ENCODE measurements at regions not wholly inside any gene's neighbourhood (a gene's known extent, or its start where the extent isn't known, plus 50 kb on each side); places are given as distances from the start of the nearest gene placed in this dataset.

DNA sequence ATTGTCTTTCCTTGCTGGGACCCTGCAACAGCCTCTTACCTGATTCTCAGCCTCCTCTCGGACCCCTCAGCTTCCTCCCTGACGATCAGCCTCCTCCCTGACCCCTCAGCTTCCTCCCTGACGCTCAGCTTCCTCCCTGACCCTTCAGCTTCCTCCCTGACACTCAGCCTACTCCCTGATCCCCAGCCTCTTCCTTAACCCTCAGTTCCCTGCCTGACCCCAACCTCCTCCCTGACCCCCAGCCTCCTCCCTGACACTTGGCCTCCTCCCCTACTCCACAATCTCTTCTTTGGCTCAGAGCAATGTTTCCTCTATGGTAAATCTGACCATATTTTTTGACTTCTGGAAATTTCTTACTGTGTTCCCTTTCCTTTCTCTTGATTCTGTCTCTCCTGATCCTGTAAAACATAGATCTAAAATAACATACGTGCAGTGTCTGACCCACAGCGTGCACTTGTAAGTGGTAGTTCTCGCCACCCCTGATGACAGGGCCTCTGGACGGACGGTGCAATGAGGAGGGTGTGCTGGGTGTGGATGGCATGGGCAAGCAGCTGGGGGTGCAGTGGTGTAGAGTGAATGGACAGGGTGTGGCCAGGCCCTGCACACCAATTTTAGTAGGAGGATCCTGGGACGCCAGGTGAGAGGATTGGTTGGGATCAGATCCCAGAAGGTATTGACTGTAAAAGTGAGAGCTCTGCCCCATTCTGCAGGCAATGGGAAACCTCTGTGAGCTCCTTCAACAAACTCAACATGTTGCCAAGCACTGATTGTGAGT, 264.1 kb downstream of the FOXD2 start:
- DNase-seq (ENCODE audit: low read depth in 2 of 2): no peak

DNA sequence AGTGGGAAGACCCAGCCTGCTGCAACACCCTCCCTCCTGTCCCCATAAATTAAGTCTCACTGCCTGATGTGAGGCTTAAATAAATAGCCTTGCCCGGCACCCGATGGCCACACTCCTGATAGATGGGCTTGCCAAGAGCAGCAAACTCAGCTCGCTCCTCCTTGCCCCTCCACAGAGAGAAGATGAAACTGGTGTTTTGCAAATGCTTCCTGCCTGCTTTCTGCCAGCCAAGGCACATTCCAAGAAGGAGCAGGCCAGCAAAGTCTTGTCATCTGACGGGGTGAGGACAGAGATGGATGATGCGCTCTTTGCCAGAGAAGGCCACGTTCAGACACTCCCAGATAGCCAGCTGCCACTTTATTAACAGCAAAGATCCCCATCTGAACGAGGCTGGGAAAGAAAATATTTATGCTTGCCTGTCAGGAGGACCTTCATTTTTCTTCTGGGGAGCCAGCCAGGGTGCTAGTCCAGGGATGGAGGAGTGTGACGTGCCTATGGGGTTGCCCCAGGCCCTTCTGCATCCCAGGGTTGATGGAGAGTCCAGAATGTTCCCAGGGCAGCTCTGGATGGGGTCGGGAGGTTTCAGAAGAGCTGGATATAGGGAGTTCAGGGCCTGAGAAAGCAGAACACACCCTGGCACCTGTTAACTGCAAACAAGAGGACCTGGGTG, 265.4 kb downstream of the FOXD2 start:
- DNase-seq (ENCODE audit: low read depth in 2 of 2): no peak

DNA sequence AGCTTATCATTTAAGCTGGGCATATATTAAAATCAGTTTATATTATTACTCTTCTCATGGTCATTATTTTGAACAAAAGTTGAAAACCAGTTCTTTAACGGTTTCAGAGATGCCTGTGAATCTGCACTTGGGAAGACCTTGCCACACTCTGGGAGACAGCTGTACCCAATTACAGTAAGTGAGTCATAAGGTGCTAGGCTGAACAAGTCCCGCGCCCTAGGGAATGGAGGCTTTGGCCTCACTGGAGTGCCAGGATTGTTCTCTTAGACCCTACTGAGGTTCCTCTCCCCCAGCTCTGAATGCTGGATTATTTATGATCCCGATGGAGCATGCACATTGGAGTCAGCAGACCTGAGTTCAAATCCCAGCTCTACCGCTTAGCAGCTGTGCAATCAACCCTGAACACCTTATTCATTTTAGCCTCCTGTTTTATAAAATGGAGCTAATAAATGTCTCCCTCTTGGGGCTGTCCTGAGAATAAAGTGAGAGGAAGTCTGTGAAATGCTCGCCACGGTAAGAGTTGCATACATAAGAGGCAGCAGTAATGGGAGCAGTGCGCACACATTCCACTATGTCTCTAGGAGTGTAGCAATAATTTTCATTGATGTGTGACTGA, 266.2 kb downstream of the FOXD2 start:
- DNase-seq (ENCODE audit: low read depth in 2 of 2): no peak

DNA sequence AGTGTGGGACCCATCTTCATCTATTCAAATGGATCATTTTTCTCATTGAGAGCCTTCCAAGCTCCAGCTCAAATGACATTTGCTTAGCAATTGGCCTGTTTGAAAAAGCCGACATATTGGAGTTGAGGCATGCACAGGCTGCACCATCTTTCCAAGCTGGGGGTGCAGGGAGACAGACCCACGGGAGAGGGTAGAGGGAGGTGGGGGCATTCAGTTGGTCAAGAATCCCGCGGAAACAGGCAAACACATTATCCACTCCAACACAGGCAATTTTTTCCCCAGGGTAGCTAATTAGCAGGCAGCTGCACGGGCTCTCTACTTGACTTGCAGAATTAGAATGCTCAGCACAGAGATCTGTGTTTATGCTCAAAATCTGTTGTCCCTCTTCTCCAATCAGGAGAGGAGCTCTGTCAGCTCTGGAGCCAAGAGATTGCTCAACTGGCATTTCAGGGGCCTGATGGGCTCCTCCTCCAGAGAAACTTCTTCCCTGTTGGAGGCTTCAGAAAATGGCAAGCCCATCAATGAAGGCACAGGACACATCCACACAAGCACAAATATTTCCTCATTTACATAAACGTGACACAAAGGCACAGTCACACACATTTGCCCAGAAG, 267.8 kb downstream of the FOXD2 start:
- no peak for DNase-seq (ENCODE audit: low read depth in 2 of 2)

DNA sequence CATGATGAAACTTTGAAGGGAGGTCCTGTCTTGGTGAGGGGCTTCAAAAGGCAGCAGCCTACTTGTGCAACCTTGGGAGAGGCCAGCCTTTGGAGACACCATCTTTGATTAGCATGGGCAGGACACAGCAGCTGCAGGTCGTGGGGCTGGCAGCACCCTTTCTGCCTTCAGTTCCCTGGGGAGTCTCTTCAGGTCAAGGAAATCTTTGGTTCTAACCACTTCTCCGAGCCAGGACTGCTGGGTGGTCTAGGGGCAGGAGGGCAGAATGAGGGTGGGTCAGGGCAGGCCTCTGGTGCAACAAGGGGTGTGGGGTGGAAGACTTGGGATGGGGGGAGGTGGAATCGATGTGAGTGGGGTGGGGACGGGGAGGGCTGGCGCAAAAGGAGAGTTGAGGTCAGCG, 269.7 kb downstream of the FOXD2 start:
- DNase-seq (ENCODE audit: low read depth in 2 of 2): no peak

DNA sequence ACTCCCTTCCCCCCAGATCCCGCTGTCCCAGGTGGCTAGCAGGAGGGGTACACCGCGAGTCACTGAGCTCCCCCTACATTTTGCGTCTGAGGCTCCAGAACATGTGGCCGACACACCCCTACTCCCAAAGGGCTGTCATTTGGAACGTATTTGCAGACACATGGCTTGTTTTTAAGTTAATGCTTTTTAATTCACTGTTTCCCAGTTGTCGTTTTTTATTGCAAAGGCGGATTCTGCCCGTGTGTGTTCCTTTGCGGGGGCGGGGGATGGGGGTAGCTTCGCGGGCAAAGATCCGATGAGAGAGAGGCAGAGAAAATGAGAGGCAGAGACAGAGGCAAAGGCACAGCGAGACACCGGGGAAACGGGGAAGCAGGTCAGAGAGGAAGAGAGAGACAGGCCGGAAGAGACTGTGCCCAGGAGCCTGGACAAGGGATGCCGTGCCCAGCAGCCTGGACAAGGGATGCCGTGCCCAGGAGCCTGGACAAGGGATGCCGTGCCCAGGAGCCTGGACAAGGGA, 270.2 kb downstream of the FOXD2 start:
- DNase-seq (ENCODE audit: low read depth in 2 of 2): no peak

DNA sequence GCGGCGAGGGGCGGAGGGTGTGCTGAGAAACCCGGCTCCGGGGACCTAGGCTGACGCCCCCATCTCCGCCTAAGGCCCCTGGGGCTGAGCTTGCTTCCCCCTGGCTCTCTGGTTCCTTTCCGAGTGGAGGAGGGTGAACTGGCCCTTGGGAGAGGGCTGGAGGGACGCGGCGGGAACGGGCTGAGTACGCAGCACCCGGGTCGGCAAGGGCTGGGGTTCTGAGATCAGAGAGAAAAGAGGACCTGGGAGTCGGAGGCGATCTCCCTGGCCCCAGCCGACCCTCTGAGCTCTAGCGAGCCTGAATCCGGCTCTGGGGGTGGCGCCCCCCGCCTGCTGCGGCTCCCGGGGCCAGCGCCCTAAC, 270.8 kb downstream of the FOXD2 start:
- DNase-seq (ENCODE audit: low read depth in 2 of 2): no peak

DNA sequence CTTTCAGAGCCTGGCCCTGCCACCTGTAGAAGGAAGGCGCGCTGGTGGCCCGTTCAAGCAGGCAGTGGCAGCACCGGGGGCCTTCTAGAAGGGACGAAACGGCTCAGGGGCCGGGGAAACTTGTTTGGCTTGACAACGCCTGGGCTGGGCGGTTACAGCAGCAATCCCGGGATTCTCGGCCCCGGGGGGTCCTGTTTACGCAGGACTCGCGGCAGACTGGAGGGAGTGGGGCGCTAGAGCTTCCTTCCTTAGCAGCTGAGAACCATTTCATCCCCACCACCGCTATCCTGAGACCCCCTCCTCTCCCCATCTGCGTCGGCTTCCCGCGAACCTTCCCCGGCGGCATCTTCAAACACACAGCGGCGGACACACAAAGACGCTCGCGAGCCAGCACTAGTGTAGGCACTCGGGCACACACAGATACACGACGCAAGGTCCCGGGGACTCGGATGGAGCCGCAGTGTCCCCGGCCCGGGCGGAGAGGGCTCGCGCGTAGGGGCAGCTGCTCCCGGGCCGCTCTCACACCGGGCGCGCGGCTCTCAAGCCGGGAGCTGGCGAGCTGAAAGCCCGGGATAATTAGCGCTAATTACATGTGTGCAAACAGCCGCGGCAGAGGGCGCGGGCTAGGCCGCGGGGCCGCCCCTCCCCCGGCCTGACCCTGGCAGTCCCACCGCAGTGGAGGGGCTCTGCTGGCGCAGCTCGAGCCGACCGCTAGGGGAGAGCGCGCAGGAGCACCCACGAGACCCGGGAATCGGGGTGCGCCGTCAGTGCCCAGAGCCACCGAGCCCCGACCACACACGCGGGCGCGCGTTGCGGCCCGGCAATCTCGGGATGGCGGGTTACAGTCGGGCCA, 271.4 kb downstream of the FOXD2 start:
- DNase-seq (ENCODE audit: low read depth in 2 of 2): no peak

DNA sequence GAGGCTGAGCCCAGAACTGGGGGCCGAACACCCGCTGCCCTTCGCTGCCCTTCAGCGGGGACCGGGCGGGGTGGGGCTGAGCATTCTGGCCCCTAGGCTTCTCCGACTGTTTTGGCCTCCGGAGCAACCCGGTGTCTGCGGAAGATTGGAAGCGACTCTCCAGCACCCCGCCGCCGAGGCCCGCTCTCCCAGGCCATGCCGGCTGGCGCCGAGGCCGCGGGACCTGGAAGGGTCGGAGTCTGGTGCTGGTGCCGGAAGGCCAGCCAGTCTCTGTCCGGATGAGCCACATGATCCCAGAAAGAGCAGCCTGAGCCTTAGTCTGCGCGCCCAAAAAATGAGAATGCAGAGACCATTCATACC, 272.0 kb downstream of the FOXD2 start:
- no peak for DNase-seq (ENCODE audit: low read depth in 2 of 2)

DNA sequence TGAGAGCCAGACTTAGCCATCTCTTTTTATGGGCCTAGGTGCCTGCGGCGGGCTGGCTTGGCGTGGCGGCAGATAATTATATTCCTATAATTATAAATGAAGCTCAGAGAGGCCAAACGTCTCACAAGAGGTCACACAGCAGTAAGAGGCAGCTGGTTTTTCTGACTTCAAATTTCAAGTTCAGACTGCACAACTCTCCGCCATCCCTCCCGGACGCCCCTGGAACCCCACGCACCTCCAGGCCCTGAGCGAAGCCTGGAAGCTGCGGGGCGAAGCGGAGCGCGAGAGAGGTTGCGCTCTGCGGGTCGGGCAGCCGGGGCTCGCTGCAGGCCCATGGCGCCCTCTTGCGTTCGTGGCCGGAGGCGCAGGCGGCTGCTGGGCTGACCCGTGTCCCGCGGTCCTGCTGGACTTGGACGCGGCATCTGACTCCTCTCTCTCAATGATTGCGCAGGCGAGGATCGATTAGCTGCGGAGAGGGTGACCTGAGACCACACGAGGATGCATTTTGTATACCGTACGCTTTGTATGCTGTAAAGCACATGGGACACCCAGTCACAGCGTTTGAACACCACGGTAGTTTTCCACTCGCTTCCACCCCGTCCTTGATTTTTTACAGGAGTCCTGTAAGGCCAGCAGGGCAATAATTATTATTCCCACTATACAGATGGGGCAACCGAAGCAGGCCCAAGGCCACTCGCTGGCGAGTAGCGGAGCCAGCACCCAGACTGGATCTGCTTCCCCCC, 272.7 kb downstream of the FOXD2 start:
- DNase-seq (ENCODE audit: low read depth in 2 of 2): peak; percentile 24 to 44
